GM12891 (cell line): ENCODE measurements at regions not wholly inside any gene's neighbourhood (a gene's known extent, or its start where the extent isn't known, plus 50 kb on each side); places are given as distances from the start of the nearest gene placed in this dataset.

Experiments
- POLR2A ChIP-seq: IDR thresholded peaks from 2 replicates; pipeline ENCODE4 v1.6.1; 2011; ENCODE audit warnings: low read depth, low read length, control low read depth
- POLR2AphosphoS5 ChIP-seq: IDR thresholded peaks from 2 replicates; pipeline ENCODE4 v1.6.1; 2011; ENCODE audit warnings: low read depth, low read length, control low read depth

DNA sequence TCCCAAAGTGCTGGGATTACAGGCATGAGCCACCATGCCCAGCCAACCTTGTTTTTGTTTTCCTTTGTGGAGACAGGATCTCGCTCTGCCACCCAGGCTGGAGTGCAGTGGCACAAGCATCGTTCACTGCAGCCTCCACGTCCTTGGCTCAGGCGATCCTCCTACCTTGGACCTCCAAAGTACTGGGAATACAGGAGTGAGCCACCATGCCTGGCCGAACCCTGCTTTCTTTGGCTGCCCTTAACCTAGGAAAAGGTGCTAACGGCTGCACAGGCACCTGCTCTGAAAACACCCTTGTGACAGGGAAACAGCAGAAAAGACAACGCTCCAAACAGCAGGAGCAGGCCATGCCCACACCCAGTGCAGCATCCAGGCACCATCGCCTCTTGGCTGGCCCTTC lies 71.9 kb downstream of the OAT start:
- TF ChIP-seq POLR2A = no peak
- TF ChIP-seq POLR2AphosphoS5 = no peak
